Tongue (tissue), 1 donor: ENCODE measurements at regions not wholly inside any gene's neighbourhood (a gene's known extent, or its start where the extent isn't known, plus 50 kb on each side); places are given as distances from the start of the nearest gene placed in this dataset.

Source experiments
- DNase-seq: peaks from one replicate; pipeline ENCODE4 v3.0.0-alpha.2; 2015

DNA sequence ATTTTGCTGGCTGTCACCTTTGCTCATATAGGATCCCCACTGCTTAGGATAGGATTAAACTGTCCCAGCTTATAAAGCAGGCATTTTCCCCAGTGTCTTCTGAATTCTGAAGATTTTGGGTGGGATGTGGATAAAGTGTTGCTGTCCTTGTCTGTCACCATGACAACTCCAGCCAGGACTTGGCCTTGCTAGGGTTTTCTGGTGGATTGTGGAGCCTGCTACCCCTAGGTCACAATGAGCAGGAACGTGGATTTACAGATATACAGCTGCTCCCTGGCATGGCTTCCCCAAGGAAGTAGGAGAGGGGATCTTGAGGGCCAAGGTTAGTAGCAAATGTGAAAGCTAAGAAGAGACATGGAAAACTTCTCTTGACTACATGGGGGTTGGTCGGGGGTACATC, 220.7 kb downstream of the WDR11 start:
- DNase-seq, result no peak

GRCh38 chr10:121073728-121074127, 222.6 kb downstream of the WDR11 start:
- DNase-seq, result no peak

DNA sequence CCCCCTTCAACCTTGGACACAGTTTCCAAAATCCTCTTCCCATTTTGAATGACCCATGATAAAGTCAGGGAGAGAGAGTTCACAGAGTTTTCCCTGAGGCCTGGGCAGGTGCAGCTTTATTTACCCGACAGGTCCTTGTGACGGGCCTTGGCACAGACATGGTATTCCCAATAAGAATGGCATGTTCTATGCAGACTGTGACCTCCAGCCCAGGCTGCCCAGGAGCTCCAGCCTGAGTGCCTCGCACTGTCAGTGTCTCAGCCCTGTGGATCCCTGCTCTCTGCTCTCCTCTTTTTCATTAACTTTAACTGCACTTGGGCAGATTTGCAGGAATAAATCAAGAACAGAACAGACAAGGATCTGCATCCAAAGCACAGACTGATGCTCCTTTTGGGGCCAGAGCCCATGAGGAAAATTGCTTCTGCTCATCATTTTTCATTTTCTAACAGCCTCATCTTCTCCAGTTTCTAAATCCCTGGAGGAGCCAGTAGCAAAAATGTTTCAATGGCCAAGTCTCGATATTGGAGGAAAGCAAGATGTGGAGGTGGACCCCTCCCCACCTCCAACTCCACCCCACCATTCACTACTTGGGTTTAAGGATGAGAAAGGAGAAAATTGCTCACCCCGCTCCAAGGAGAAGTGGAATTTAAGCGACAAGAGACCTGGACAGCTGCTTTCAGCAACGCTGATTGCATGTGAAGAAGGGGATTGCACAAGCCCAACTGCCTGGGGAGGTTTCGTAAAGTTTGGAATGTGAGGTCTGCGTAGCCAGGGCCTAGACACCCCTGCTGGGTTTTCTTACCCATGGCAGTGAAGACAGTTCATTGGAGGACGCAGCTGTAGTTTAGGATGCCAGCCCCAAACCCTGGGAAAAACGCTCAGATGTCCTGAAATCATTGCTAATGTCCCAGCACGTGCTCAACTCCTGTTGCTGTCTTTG, 225.9 kb downstream of the WDR11 start:
- peak; percentile 61 for DNase-seq

GRCh38 chr10:121078036-121078435, 226.9 kb downstream of the WDR11 start:
- DNase-seq, result no peak

GRCh38 chr10:121078672-121079102, 227.5 kb downstream of the WDR11 start:
- peak; percentile 51 for DNase-seq

DNA sequence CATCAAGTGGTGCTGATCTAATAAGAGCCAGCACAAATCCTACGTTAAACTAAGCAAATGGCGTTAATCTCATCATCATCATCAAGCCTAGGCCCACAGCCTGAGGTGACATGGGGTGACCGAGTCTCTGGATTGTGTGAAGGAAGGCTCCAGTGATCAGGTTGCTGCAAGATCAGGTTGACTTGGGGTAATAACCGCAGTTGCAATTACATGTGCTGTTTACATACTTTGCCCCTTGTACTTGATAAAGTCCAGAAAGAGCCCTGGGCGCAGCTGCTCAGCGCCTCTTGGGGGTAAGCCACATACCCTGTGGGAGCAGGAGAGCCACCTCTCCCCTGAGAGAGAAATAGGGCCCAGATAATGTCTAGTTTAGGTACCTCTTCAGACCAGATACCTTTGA, 228.1 kb downstream of the WDR11 start:
- DNase-seq, result no peak

GRCh38 chr10:121080281-121080891, 229.2 kb downstream of the WDR11 start:
- no peak for DNase-seq

DNA sequence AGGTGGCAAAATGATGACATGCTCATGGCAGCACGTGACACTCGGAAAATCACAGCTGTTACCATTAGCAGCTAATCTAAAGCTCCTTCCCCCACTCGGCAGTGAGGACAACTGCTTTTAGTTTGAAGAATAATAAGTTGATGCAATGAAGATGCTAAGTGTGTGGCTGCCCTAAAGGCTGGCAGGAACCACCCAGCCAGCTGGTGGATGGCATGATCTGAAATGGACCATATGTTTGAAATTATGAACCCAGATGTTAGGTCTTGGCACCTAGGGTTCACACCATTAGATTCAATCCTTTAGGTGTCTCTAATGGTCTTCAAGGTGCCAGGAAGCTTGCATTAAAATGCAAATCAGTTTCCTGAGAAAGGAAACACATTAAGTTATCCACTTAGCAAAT, 230.1 kb downstream of the WDR11 start:
- no peak for DNase-seq

DNA sequence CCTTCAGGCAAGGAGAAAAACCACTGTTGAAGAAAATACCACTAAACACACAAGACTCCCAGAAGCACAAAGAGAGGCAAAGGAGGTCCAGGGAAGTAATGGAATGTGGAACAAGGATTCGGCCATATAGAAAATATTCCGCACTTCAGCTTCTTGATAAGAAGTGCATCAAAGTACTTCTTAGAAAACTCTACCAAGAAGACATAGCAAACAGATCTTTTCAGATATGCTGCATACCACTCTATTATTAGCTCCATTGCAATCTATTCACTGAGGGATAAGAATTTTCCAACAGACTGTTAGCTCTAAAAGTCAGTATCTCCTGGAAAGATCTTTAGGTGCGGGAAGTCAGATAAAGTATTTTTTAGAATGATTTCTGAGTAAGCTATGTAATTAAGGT, 231.8 kb downstream of the WDR11 start:
- no peak for DNase-seq

- DNase-seq, result no peak
These were observed 233.0 kb downstream of the WDR11 start for GRCh38 chr10:121084016-121084674.

GRCh38 chr10:121084675-121085070, 233.5 kb downstream of the WDR11 start:
- no peak for DNase-seq

DNA sequence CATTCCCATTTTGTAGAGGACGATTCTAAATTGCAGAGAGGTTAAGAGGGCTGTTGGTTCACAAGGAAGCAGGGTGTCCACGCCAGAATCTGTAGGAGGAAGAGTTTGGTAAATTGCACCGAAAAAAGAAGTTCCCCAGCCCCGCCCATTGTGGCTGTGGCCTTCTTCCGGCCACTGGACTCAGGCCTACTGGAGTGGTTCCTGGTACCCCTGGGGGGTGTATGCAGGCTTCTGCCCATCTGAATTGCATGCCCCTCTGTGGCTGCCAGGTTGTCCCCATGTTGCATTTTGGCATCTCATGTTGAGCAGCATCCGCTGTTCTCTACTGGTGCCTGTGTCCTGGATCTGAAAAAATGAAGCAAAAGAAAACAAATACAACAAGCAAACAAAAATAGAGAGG, 234.2 kb downstream of the WDR11 start:
- no peak for DNase-seq

GRCh38 chr10:121087129-121087528, 236.0 kb downstream of the WDR11 start:
- DNase-seq, result no peak

GRCh38 chr10:121087688-121088087, 236.5 kb downstream of the WDR11 start:
- no peak for DNase-seq

DNA sequence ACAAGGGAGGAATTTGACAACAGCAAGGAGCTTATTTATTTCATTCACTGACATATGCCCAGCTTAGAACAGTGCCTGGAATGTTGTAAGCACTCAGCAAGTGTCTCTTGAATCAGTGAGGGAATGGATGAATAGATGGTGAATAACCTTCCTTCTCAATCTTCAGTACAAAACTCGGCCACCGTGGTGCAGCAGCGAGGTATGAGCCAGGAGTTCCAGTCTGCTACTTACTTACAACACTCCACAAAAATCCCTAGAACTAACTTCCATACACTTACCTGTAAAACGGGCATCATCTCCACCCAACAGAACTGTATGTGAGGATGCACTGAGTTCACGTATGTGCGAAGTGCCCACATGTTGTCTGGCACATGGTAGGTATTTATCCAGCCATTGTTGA, 237.4 kb downstream of the WDR11 start:
- DNase-seq, result peak; percentile 44

- no peak for DNase-seq
These were observed 238.3 kb downstream of the WDR11 start for GRCh38 chr10:121089434-121089833.

GRCh38 chr10:121091961-121092719, 241.0 kb downstream of the WDR11 start:
- DNase-seq, result no peak

- no peak for DNase-seq
These were observed 241.5 kb downstream of the WDR11 start for GRCh38 chr10:121092720-121093095.

DNA sequence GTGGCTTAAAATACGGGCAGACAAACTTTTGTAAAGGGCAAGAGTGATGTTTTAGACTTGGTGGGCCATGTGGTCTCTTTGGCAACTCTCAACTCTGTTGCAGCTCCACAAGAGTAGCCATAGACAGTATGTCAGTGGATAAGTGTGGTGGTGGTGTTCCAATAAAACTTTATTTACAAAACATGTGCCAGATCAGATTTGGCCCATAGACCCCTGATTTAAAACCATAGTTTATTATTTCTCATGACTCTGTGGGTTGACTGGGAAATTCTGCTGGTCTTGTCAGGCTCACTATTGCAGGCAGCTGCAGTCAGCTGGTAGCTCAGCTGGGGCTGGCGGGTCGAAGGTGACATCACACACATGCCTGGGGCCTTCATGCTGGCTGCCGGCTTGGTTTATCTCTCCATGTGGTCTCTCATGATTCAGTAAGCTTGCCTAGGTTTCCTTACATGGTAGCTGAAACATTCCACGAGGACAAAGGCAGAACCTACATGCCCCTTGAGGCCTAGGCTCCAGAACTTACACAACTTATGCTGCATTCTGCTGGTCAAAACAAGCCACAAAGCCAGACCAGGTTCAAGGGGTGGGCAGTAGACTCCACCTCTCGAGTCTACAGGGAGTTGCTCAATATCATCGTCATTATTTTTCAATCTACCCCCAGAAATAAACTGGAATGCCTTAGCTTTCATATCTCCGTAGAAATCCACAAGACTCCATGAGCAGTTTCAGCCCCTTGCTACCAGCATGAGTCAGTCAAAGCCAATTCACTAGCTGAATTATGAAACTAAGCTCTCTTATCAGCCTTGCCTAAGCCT, 245.7 kb downstream of the WDR11 start:
- no peak for DNase-seq

- DNase-seq, result peak; percentile 64
These were observed 247.0 kb downstream of the WDR11 start for GRCh38 chr10:121098211-121098610.

DNA sequence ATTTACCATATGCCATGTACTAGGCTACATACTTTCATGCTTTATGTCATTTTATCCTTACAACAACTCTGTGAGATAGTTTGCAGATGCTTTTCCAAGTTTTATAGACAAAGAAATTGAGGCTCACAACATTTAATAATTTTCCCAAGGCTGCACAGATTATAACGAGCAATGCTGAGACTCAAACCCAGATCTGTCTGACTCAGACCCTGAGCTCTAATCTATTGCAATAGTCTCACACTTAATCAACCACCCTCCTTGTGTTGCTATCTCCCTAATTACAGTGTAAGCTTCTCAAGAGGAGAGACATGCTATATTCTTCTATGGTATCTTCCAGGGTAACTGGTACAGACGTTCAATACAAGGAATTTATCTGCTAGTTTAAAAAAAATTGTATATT, 247.6 kb downstream of the WDR11 start:
- DNase-seq, result no peak

GRCh38 chr10:121099181-121099580, 248.0 kb downstream of the WDR11 start:
- DNase-seq, result no peak
